GM21717 (cell line): ENCODE measurements at regions not wholly inside any gene's neighbourhood (a gene's known extent, or its start where the extent isn't known, plus 50 kb on each side); places are given as distances from the start of the nearest gene placed in this dataset.
A peak's percentile ranks its signal among the peaks of the same experiment; 100 is the strongest.

ENCODE experiments used
- ATAC-seq: cut with Tn5 transposase; IDR thresholded peaks from one replicate; pipeline ENCODE4 v1.9.1; 2021; ENCODE audit warnings: mild to moderate bottlenecking, moderate library complexity; ENCODE audit not compliant: unreplicated experiment

DNA sequence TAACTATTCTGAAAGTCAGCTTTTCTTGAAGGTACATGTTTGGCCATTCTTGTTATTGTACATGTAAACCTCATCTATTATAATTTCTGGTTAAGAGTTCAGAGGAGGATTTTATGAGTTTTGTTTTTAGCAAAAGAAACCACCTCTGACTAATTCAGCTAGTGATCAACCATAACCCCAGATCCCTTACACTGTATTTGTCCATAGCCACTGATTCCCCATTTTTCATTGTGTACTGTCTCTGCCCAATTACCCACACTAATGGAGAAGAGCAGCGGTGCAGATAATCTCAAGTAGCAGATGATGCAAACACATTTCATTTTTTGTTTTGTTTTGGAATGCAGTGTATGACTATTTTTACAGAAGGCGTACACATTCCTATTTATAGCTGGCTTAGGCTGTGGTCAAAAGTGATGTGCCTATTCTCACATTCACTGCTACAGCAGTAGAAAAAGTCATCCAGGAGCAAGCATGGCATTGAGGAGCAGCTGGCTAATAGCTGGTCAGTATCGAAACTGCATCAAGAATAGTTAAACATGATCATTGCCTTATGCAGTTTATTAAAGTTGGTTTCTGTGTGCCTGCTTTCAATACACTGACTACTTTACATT is 988.3 kb downstream of the DTWD2 start:
- ATAC-seq = peak; percentile 83

DNA sequence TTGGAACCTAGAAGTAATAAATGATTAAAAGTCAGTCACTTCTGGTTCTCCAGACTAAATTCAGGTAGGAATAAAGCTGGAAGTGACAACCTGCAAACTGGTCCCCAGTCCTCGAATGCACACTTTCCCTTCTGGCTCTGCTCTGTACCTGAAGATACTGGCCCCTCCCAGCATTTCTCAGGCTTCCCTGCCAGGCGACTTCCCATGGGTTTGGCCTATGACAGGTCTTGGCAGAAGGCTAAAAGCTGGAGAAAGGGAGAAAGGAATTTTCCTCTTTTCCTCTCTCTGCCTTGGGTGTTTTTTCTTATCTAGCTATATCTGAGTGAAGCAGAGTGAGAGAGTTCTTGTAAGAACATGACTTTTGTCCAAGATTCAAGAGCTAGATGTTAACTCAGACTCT is 1005.7 kb downstream of the DTWD2 start:
- no peak for ATAC-seq

DNA sequence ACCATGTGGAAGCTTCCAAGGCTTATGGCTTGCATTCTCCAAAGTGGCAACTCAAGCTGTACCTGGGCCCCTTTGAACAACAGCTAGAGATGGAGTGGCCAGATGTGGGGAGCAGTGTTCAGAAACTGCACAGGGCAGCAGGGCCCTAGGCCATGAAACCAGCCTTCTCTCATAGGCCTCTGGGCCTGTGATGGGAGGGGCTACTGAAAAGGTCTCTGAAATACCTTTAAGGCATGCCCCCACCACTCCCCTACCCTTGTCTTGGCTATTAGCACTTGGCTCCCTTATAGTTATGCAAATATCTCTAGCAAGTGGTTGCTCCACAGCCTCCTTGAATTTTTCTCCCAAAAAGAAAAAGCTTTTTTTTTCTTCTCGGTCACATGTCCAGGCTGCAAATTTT is 1014.6 kb downstream of the DTWD2 start:
- ATAC-seq = no peak

GRCh38 chr5:117955831-117956230 is 1032.5 kb downstream of the DTWD2 start:
- no peak for ATAC-seq

- no peak for ATAC-seq
Observed at GRCh38 chr5:117954331-117954730, 1034.0 kb downstream of the DTWD2 start.

DNA sequence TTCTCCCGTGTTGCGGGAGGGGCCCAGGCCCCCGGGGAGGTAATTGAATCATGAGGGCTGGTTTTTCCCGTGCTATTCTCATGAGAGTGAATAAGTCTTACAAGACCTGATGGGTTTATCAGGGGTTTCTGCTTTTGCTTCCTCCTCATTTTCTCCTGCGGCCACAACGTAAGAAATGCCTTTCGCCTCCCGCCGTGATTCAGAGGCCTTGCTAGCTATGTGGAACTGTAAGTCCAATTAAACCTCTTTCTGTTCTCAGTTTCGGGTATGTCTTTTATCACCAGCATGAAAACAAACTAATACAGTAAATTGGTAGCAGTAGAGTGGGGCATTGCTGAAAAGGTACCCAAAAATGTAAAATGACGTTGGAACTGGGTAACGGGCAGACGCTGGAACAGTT is 1035.1 kb downstream of the DTWD2 start:
- no peak for ATAC-seq

- no peak for ATAC-seq
Observed at GRCh38 chr5:117947836-117948235, 1040.5 kb downstream of the DTWD2 start.

- ATAC-seq = no peak
Observed at GRCh38 chr5:117947121-117947520, 1041.2 kb downstream of the DTWD2 start.

DNA sequence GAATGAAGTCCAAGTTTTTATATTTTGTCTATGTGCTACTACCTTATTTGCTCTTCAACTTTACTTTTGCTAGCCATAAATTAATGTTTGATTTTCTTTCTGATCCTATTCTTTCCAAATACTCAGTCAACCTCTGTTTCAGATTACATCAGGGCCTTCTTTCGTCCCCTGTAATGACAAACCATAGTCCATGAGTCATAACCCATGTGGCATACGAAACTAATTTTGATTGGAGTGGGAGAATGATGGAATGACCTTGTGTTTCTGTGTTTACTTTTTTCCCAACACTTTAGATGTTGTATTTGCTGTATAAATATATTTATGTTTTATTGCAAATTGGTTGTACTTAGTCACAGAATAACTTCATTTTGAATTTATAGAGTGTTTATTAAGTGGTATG is 1043.1 kb downstream of the DTWD2 start:
- ATAC-seq = no peak

GRCh38 chr5:117943541-117943940 is 1044.8 kb downstream of the DTWD2 start:
- ATAC-seq = no peak

DNA sequence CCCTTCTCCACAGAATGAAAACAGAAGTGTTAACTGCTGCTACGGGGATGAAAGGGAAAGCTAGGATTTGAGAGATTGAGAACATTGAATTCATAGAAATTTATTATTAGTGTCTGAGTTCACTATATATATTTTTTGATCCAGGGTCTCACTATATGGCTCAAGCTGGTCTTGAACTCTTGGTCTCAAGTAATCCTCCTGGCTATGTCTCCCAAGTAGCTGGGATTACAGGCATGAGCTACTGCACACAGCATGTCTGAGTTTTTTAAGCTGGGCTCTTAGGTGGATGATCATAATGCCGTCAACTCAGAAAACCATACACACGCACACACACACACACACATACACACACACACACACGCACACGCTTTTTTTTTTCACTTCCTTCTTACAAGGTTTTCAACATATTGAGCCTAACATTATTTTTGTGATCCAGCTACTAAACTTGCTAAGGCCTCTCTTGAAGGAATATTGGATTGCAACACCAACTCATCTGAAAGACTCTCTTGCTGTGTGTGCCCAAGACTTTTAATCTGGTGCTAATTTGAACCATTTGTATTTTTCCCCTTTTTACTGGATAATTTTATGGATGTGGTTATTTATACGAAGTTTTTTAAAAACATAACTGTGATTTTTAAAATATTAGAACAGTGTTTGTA is 1045.4 kb downstream of the DTWD2 start:
- no peak for ATAC-seq

- no peak for ATAC-seq
Observed at GRCh38 chr5:117893211-117893610, 1095.1 kb downstream of the DTWD2 start.

DNA sequence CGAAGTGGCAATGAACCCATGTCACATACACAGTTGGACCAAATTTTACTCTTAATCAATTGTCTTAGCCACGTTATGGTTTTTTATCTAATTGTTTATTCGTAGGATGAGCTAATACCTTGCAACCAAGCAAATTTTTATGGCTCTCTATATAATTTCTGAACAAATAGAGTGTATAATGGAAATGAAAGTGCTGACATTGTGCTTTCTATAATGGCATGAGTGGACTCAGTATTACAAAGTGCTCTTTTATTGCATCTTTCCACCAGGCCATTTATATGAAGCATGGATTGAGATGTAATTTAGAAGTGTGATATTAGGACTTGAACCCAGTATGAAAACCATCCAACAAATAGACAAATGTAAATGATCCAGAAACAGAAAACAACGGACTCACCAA is 1096.0 kb downstream of the DTWD2 start:
- ATAC-seq = no peak

- ATAC-seq = no peak
Observed at GRCh38 chr5:117889596-117889995, 1098.8 kb downstream of the DTWD2 start.

- ATAC-seq = peak; percentile 96
Observed at GRCh38 chr5:117888688-117889087, 1099.7 kb downstream of the DTWD2 start.

DNA sequence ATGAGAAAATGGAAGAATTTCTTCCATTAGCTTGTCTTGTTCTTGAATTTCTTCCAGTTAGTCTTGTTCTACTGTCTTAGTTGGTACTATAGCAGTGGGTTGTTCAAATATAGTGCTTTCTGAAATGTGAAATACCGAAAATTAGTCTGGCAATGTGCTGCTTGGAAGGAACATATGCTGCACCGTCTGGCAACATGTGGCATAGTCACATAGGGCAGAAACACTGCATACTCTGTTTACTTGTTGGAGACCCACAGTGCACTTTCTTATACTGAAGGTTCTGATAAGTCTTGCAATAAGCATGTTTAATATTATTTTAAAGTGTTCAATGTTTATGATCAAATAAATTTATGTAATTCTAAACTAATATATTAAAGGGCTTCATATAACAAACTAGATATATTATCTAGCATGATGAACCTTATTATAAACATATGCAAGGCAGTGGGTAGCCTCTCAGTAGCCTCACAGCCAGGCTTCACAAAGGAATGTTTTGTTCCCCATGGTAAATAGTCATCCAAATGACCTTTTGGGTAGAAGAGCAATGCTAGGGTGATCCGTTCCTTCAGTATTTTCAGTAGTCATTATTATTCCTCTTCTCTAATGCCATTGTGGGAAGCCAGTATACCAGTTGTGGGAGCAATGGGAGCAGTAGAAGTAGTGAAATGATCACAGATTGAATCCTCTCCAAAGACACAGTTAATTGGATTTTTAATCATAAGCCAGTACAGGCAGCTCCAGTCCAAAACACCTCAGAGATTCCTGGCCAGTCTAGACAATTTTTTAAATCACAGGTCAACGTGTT is 1106.7 kb downstream of the DTWD2 start:
- ATAC-seq = no peak

GRCh38 chr5:117880932-117881331 is 1107.4 kb downstream of the DTWD2 start:
- ATAC-seq = no peak

GRCh38 chr5:117877731-117878130 is 1110.6 kb downstream of the DTWD2 start:
- no peak for ATAC-seq

DNA sequence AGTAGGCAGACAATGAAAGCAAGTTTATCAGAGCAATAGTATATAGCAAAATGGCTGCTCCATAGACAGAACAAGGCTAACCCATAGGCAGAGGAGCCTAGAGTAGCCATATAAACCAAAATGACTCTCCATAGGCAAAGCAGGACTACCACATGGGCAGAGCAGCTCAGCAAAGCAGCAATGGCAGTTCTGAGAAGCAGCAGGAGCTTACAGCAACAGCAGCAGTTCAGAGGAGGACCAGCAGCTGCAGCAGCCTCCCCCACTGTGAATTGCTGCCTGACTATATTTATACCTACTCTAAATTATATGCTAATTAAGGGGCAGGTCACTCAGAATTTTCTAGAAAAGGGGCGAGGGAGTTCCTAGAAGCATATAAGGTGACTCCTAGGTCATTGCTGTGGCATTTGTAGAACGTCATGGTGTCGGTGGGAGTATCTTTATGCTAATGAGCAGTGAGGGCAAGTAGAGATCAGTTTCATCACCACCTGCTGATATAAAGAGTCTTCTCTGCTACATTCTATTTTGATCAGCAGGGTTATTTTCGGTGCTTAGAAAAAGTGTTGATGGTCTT is 1115.5 kb downstream of the DTWD2 start:
- ATAC-seq = no peak

GRCh38 chr5:117869596-117869995 is 1118.8 kb downstream of the DTWD2 start:
- ATAC-seq = no peak

DNA sequence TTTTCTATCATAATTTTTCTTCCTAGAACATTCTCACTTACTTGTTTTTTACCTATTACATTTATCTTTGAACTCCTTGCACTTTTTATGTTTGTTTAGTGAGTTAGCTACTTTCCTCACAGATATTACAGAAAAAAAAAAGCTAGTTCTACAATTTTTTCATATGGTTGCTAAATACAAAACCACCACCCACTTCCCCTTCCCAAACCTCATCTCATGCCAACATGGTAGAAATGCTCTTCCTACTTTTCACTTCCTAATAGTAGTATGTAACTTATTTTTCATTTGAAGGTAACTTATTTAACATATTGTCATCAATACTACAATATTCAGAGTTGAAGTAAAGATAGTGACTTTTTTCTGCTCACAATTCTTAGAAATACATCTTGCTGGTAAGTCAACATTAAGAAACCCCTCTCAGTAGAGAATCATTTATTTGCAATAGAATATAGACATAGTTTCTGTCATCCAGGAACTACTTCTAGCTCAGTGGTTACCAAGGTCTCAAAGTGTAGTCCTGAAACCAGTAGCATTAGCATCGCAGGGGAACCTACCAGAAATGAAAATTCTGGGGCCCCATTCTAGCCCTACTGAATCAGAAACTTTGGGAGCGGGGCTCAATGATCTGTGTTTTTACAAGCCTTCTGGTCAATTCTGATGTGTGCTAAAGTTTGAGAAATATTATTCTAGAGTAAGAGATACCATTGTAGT is 1124.6 kb downstream of the DTWD2 start:
- no peak for ATAC-seq
